ENCODE measurements at regions not wholly inside any gene's neighbourhood (a gene's known extent, or its start where the extent isn't known, plus 50 kb on each side); places are given as distances from the start of the nearest gene placed in this dataset.

GRCh38 chr4:26257850-26258249, 63.0 kb upstream of the RBPJ start:
- no peak for DNase-seq

GRCh38 chr4:26260571-26260970, 60.2 kb upstream of the RBPJ start:
- no peak for DNase-seq

- DNase-seq, result no peak
Measured at GRCh38 chr4:26261405-26261804, 59.4 kb upstream of the RBPJ start.

DNA sequence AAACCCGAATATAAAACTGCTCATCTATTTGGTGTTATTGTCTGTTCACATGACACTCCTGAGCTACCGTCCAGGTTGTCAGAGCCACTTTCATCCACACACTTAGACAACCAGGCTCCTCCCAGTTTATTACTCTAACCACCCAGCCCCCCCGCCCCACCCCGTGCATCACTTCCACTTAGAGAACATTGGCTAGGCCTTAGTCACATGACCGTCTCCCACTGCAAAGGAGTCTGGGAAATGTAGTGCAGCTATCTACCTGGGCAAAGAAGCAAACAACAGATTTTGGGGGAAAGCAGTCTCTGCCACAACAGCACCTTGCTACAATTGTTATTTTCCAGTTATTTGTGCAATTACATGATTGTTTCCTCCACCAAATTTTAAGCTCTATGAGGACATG, 57.6 kb upstream of the RBPJ start:
- DNase-seq, result peak; percentile 47

DNA sequence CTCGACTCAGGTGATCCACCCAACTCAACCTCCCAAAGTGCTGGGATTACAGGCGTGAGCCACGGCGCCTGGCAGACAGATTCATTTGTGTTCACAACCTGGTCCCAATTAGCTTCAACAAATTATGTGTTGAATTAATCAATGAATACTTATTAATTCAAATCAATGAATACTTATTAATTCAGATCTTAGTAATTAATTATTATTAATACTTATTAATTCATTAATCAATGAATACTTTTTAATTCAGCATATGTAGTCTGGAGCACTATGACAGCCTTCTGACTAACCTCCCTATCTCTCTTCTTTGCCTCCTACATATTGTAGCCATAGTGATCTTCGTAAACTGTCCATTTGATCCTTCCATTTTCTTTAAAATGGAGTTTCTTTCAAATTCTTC, 56.7 kb upstream of the RBPJ start:
- DNase-seq, result no peak

DNA sequence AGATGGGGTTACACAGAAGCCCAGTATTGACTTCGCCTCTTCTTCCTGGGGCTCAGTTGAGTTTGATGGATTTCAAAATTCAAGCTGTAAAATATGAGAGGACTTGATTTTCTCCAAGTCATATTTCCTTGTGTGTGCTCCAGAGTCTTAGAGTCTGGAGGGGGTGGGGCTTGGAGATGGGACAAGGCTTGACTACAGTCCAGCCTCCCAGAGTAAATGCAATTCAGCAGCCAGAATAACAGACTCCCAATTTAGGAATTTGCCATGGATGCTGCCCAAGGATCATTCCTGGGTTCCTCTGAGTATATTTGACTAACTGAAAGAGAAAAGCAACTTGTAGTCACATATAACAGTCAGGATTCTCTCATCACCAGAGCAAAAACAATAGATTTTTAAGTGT, 53.7 kb upstream of the RBPJ start:
- no peak for DNase-seq

DNA sequence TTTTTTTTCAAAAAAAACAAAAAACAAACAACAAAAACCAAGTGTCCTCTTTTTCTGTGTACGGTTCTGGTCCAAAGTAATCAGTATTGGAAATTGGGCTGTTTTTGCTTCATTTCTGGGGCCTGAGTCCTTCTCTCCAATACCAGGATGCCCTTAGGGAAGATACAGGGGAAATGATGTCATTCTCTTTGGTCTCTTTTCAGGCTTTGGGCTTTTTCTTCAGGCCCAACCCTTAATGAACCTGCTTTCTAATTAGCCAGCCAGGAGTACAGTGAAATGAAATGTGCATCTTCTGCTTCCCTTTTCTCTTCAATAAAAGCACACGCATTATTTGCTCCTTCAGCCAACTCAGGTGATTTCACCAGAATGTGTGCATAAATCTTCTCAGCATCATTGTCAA, 52.6 kb upstream of the RBPJ start:
- DNase-seq, result no peak

DNA sequence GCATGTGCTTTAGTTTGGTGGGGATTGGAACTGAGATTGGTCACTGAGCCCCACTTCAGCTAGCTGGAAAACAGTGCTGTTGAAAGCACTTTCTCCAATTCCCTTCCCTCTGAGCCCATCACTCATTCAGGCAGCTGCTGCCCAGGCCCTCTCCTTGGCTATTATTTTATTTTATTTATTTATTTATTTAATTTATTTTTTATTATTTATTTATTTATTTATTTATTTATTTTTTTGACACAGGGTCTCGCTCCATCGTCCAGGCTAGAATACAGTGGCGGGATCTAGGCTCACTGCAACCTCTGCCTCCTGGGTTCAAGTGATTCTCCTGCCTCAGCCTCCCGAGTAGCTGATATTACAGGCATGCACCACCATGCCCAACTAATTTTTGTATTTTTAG, 51.8 kb upstream of the RBPJ start:
- no peak for DNase-seq
